ENCODE measurements at regions not wholly inside any gene's neighbourhood (a gene's known extent, or its start where the extent isn't known, plus 50 kb on each side); places are given as distances from the start of the nearest gene placed in this dataset.

DNA sequence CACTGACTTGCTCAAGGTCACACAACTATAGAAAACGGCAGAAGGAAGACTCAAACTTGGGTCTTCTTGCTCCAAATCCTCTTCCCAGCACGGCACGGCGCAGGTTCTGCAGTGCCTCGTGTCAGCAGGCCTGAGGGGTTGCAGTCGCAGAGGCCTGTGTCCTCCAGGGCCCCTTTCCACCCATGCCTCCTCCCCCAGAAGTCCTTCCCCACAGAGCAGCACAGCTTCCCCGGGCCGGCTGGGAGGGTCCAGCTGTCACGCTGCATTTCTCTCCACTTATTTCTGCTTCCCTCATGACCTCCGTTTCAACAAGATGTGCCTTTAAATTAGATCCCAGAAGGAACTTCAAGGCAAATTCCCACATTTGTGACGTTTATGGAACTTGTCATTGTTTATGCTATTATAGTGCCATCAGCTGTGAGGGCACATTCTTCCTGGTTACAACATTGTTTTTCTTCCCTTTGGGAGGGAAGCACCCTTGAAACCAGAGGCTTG, 148.4 kb downstream of the C5orf15 start:
- no peak for TF ChIP-seq RFX5 (IDR thresholded peaks at IDR 0.05; ENCODE audit: borderline replicate concordance, low read depth, low read length)
- TF ChIP-seq CTCF (IDR thresholded peaks at IDR 0.05; ENCODE audit: control extremely low read depth in 1 of 3, insufficient read depth in 1 of 3, low read depth in 1 of 3, low read length in 3 of 3), result no peak
- no peak for TF ChIP-seq RAD21 (IDR thresholded peaks at IDR 0.05 in 1 of 2, conservative IDR thresholded peaks at IDR 0.05 in 1 of 2; ENCODE audit: low read depth in 2 of 2, low read length in 2 of 2)
